Suprapubic skin (tissue), 4 donors: ENCODE measurements at regions not wholly inside any gene's neighbourhood (a gene's known extent, or its start where the extent isn't known, plus 50 kb on each side); places are given as distances from the start of the nearest gene placed in this dataset.

ENCODE experiments used
- DNase-seq, 2 donors: peaks; one replicate each; pipeline ENCODE4 v3.0.0-alpha.2; 2019; ENCODE audit warnings: low spot score in 2 of 2
- H3K27ac ChIP-seq: fragments of 200-600 bp; sonication (generic); one replicate; pipeline ENCODE4 v1.5.1; 2019
- H3K27me3 ChIP-seq: fragments of 200-600 bp; sonication (generic); one replicate; pipeline ENCODE4 v1.5.1; 2019
- H3K36me3 ChIP-seq: fragments of 200-600 bp; sonication (generic); one replicate; pipeline ENCODE4 v1.5.1; 2019
- H3K4me1 ChIP-seq: fragments of 200-600 bp; sonication (generic); one replicate; pipeline ENCODE4 v1.5.1; 2019
- H3K4me3 ChIP-seq: fragments of 200-600 bp; sonication (generic); one replicate; pipeline ENCODE4 v1.5.1; 2019; ENCODE audit warnings: mild to moderate bottlenecking
- H3K9me3 ChIP-seq: fragments of 200-600 bp; sonication (generic); one replicate; pipeline ENCODE4 v1.5.1; 2019
- EP300 ChIP-seq: sonication (generic); formaldehyde crosslinking; IDR thresholded peaks from one replicate; pipeline ENCODE4 v1.6.1; 2017; ENCODE audit warnings: antibody characterized with exemption
- POLR2A ChIP-seq, 2 donors: fragments of 450-650 bp; IDR thresholded peaks; one replicate each; pipeline ENCODE4 v1.6.1; 2017; ENCODE audit warnings: antibody characterized with exemption in 2 of 2, mild to moderate bottlenecking in 2 of 2, moderate library complexity in 2 of 2
- POLR2AphosphoS5 ChIP-seq, 3 donors: sonication (generic); formaldehyde crosslinking; IDR thresholded peaks; one replicate each; pipeline ENCODE4 v1.6.1; 2017; ENCODE audit warnings: antibody characterized with exemption in 3 of 3
- WGBS: methylation state at CpG from one replicate; pipeline ENCODE4 v1.1.5; 2018; 5-methylcytosine and 5-hydroxymethylcytosine counted together
- TF ChIP-seq, protein P1 (sequence below), 2 donors: fragments of 200-600 bp in 1 of 2; fragments of 450-650 bp in 1 of 2; sonication (generic) in 1 of 2; IDR thresholded peaks; one replicate each; pipeline ENCODE4 v1.5.1; 2016 to 2019; ENCODE audit warnings: antibody characterized with exemption in 2 of 2, mild to moderate bottlenecking in 1 of 2, moderate library complexity in 1 of 2

DNA sequence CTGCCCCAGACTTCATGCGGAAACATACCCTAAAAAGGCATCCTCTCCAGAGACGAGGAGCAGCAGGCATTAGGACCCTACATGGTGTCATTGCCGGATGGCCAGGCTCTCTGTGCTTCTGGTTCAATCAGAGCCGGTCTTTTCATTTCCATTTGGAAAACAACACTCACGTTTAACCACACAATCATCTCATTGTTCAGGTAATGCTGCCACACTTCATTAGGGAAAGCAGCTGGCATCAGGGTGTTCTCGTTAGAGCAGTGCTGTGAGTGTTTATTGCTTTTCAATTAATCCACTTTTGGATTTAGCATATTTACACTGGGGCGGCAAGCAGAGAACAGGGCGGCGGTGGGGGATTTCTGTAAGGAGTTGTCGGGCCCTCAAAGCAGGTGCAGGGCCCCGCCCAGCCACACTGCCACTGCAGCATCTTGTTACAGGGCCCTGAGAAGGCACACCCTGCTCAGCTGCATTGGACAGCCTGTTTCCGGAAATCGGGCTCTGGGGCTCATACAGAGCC lies 338.6 kb downstream of the SHANK2 start:
- H3K36me3 ChIP-seq = no peaks in the 10 kb centered on the region
- 29% methylated on average over 11 of the region's 13 CpGs for WGBS
- H3K9me3 ChIP-seq = no peaks in the 10 kb centered on the region
- TF ChIP-seq POLR2AphosphoS5 (IDR thresholded peaks at IDR 0.05) = no peak
- TF ChIP-seq POLR2A (IDR thresholded peaks at IDR 0.05) = no peak
- TF ChIP-seq, protein P1, sequence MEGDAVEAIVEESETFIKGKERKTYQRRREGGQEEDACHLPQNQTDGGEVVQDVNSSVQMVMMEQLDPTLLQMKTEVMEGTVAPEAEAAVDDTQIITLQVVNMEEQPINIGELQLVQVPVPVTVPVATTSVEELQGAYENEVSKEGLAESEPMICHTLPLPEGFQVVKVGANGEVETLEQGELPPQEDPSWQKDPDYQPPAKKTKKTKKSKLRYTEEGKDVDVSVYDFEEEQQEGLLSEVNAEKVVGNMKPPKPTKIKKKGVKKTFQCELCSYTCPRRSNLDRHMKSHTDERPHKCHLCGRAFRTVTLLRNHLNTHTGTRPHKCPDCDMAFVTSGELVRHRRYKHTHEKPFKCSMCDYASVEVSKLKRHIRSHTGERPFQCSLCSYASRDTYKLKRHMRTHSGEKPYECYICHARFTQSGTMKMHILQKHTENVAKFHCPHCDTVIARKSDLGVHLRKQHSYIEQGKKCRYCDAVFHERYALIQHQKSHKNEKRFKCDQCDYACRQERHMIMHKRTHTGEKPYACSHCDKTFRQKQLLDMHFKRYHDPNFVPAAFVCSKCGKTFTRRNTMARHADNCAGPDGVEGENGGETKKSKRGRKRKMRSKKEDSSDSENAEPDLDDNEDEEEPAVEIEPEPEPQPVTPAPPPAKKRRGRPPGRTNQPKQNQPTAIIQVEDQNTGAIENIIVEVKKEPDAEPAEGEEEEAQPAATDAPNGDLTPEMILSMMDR (IDR thresholded peaks at IDR 0.05) = no peak
- TF ChIP-seq EP300 = no peak
- no peak overlapping the region for H3K4me3 ChIP-seq
- H3K27ac ChIP-seq = peak overlapping the region; percentile 66
- H3K27me3 ChIP-seq = peaks cover 10% of the 10 kb centered on the region
- DNase-seq = no peak
- H3K4me1 ChIP-seq = no peaks in the 10 kb centered on the region

- no peak overlapping the region for H3K4me3 ChIP-seq
- no peaks in the 10 kb centered on the region for H3K36me3 ChIP-seq
- H3K4me1 ChIP-seq = no peaks in the 10 kb centered on the region
- H3K27ac ChIP-seq = peak overlapping the region; percentile 66
- no peaks in the 10 kb centered on the region for H3K9me3 ChIP-seq
- peaks cover 10% of the 10 kb centered on the region for H3K27me3 ChIP-seq
- no peak for DNase-seq
- 85% methylated on average over 7 of the region's 7 CpGs for WGBS
- TF ChIP-seq EP300 = no peak
- no peak for TF ChIP-seq POLR2AphosphoS5 (IDR thresholded peaks at IDR 0.05)
- TF ChIP-seq, protein P1 (IDR thresholded peaks at IDR 0.05) = no peak
- no peak for TF ChIP-seq POLR2A (IDR thresholded peaks at IDR 0.05)
Measured at GRCh38 chr11:70914496-70914895, 337.9 kb downstream of the SHANK2 start.

- 60% methylated on average over 17 of the region's 17 CpGs for WGBS
- Histone ChIP-seq H3K27ac (no peak overlapping the region), H3K4me1 (no peaks in the 10 kb centered on the region), H3K4me3 (no peak overlapping the region), H3K27me3 (peaks cover 4% of the 10 kb centered on the region), H3K9me3 (peaks cover 3% of the 10 kb centered on the region), H3K36me3 (no peaks in the 10 kb centered on the region)
- TF ChIP-seq EP300 = no peak
- TF ChIP-seq POLR2A (IDR thresholded peaks at IDR 0.05) = no peak
- no peak for TF ChIP-seq POLR2AphosphoS5 (IDR thresholded peaks at IDR 0.05)
- TF ChIP-seq, protein P1 (IDR thresholded peaks at IDR 0.05) = no peak
- DNase-seq = no peak
Measured at GRCh38 chr11:70915158-70915985, 337.0 kb downstream of the SHANK2 start.

DNA sequence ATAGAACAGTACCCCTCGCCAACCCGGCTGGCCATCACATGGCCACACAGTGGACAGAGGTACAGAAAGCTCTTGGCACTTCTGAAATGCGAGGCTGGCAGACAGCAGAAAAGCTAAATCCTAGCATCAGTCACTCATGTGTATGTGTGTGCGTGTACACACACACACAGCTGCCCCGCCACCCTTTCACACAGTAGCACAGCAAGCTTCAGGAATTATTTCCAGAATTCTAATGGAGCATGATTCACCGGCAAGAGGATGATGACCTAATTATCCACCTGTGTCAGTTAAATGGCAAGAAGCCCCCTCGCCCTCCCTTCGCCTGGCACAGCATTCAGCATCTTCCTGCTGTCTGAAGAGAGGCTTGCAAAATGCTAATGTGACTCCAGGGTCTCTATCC lies 336.0 kb downstream of the SHANK2 start:
- no peak overlapping the region for H3K27ac ChIP-seq
- DNase-seq = no peak
- no peaks in the 10 kb centered on the region for H3K36me3 ChIP-seq
- peaks cover 4% of the 10 kb centered on the region for H3K27me3 ChIP-seq
- TF ChIP-seq POLR2AphosphoS5 (IDR thresholded peaks at IDR 0.05) (no peak), POLR2A (IDR thresholded peaks at IDR 0.05) (no peak), EP300 (no peak)
- TF ChIP-seq, protein P1 (IDR thresholded peaks at IDR 0.05) = no peak
- 83% methylated on average over 8 of the region's 8 CpGs for WGBS
- H3K4me1 ChIP-seq = no peaks in the 10 kb centered on the region
- H3K9me3 ChIP-seq = peaks cover 9% of the 10 kb centered on the region
- no peak overlapping the region for H3K4me3 ChIP-seq

DNA sequence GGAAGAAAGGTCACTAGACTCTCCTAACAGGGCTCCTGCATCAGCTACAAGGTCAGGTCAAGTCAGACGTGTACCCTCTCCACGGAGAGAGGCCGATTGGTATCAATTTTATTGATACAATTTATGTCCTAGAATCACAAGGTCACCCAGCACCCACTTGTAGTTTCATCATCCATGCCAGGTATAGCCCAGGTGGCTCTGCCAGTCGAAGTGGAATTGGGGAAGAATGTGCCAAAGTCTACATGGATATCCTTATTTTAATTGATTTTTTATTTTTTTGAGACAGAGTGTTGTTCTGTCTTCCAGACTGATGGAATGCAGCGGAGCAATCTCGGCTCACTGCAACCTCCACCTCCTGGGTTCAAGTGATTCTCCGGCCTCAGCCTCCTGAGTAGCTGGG lies 334.1 kb downstream of the SHANK2 start:
- DNase-seq = no peak
- Histone ChIP-seq H3K4me3 (no peak overlapping the region), H3K4me1 (no peaks in the 10 kb centered on the region), H3K9me3 (peaks cover 13% of the 10 kb centered on the region), H3K36me3 (no peaks in the 10 kb centered on the region), H3K27me3 (no peaks in the 10 kb centered on the region), H3K27ac (no peak overlapping the region)
- 77% methylated on average over 7 of the region's 7 CpGs for WGBS
- TF ChIP-seq EP300 (no peak), POLR2A (IDR thresholded peaks at IDR 0.05) (no peak), POLR2AphosphoS5 (IDR thresholded peaks at IDR 0.05) (no peak)
- TF ChIP-seq, protein P1 (IDR thresholded peaks at IDR 0.05) = no peak
